ENCODE measurements at regions not wholly inside any gene's neighbourhood (a gene's known extent, or its start where the extent isn't known, plus 50 kb on each side); places are given as distances from the start of the nearest gene placed in this dataset.

GRCh38 chr3:124091716-124092115, 99.8 kb upstream of the ROPN1 start:
- DNase-seq, result no peak
- BruUV-seq (replicated peaks), result no TSS peak

GRCh38 chr3:124092811-124093210, 100.9 kb upstream of the ROPN1 start:
- ChIA-PET POLR2A (ENCODE audit: unreplicated experiment) (no interaction called here), CTCF (no interaction called here)
- no peak for DNase-seq
- Histone ChIP-seq H2AFZ (no peak overlapping the region), H3F3A (ENCODE audit: insufficient read depth, low read depth) (no peaks in the 10 kb centered on the region), H3K4me3 (no peak overlapping the region), H3K4me1 (replicated peaks; ENCODE audit: insufficient read depth) (no peaks in the 10 kb centered on the region), H3K27me3 (ENCODE audit: insufficient read depth, low read depth) (peaks cover 80% of the 10 kb centered on the region), H3K79me2 (ENCODE audit: low read depth) (no peaks in the 10 kb centered on the region), H4K20me1 (ENCODE audit: insufficient read depth) (no peaks in the 10 kb centered on the region), H3K9me2 (ENCODE audit: insufficient read depth) (no peaks in the 10 kb centered on the region), H3K36me3 (ENCODE audit: low read depth) (no peaks in the 10 kb centered on the region), H3K27ac (no peak overlapping the region), H3K9me3 (ENCODE audit: insufficient read depth, low read depth) (no peaks in the 10 kb centered on the region), H3K4me2 (no peak overlapping the region)
- TF ChIP-seq EZH2 (IDR thresholded peaks at IDR 0.05; ENCODE audit: low read depth), result no peak
- no peak for TF ChIP-seq CTCF (conservative IDR thresholded peaks at IDR 0.05)
- intact Hi-C loops (cut with micrococcal nuclease; ENCODE audit: unreplicated experiment), result no loop called here
- BruUV-seq (replicated peaks), result no TSS peak

More at GRCh38 chr3:124091716-124092115, 99.8 kb upstream of the ROPN1 start:
- H2AFZ ChIP-seq, result no peak overlapping the region
- no peaks in the 10 kb centered on the region for H3K9me3 ChIP-seq (ENCODE audit: insufficient read depth, low read depth)
- intact Hi-C loops (cut with micrococcal nuclease; ENCODE audit: unreplicated experiment), result no loop called here
- no peak overlapping the region for H3K27ac ChIP-seq
- no peak for TF ChIP-seq EZH2 (IDR thresholded peaks at IDR 0.05; ENCODE audit: low read depth)
- no peaks in the 10 kb centered on the region for H3K4me1 ChIP-seq (replicated peaks; ENCODE audit: insufficient read depth)
- H3K36me3 ChIP-seq (ENCODE audit: low read depth), result no peaks in the 10 kb centered on the region
- POLR2A ChIA-PET (ENCODE audit: unreplicated experiment), result no interaction called here
- peaks cover 69% of the 10 kb centered on the region for H3K27me3 ChIP-seq (ENCODE audit: insufficient read depth, low read depth)
- no peak overlapping the region for H3K4me2 ChIP-seq
- H3K9me2 ChIP-seq (ENCODE audit: insufficient read depth), result no peaks in the 10 kb centered on the region
- no peak overlapping the region for H3K4me3 ChIP-seq
- no peaks in the 10 kb centered on the region for H3F3A ChIP-seq (ENCODE audit: insufficient read depth, low read depth)
- no peaks in the 10 kb centered on the region for H3K79me2 ChIP-seq (ENCODE audit: low read depth)
- no peaks in the 10 kb centered on the region for H4K20me1 ChIP-seq (ENCODE audit: insufficient read depth)
- CTCF ChIA-PET, result no interaction called here

GRCh38 chr3:124094496-124094895, 102.6 kb upstream of the ROPN1 start:
- Histone ChIP-seq H3F3A (ENCODE audit: insufficient read depth, low read depth) (no peaks in the 10 kb centered on the region), H3K27me3 (ENCODE audit: insufficient read depth, low read depth) (peaks cover 91% of the 10 kb centered on the region), H3K36me3 (ENCODE audit: low read depth) (no peaks in the 10 kb centered on the region), H4K20me1 (ENCODE audit: insufficient read depth) (no peaks in the 10 kb centered on the region), H3K79me2 (ENCODE audit: low read depth) (no peaks in the 10 kb centered on the region), H2AFZ (no peak overlapping the region), H3K4me2 (no peak overlapping the region), H3K9me2 (ENCODE audit: insufficient read depth) (no peaks in the 10 kb centered on the region), H3K4me3 (no peak overlapping the region), H3K27ac (no peak overlapping the region), H3K4me1 (replicated peaks; ENCODE audit: insufficient read depth) (no peaks in the 10 kb centered on the region), H3K9me3 (ENCODE audit: insufficient read depth, low read depth) (no peaks in the 10 kb centered on the region)
- POLR2A ChIA-PET (ENCODE audit: unreplicated experiment), result no interaction called here
- TF ChIP-seq EZH2 (IDR thresholded peaks at IDR 0.05; ENCODE audit: low read depth) (no peak), CTCF (conservative IDR thresholded peaks at IDR 0.05) (no peak)
- intact Hi-C loops (cut with micrococcal nuclease; ENCODE audit: unreplicated experiment), result no loop called here
- DNase-seq, result no peak
- BruUV-seq (replicated peaks), result no TSS peak
- CTCF ChIA-PET, result no interaction called here

GRCh38 chr3:124097362-124098131, 105.6 kb upstream of the ROPN1 start:
- no peak for TF ChIP-seq EZH2 (IDR thresholded peaks at IDR 0.05; ENCODE audit: low read depth)
- no peak for TF ChIP-seq CTCF (conservative IDR thresholded peaks at IDR 0.05)
- no peak overlapping the region for H3K27ac ChIP-seq
- peaks cover 95% of the 10 kb centered on the region for H3K27me3 ChIP-seq (ENCODE audit: insufficient read depth, low read depth)

More at GRCh38 chr3:124097362-124098131, 105.6 kb upstream of the ROPN1 start:
- intact Hi-C loops (cut with micrococcal nuclease; ENCODE audit: unreplicated experiment), result no loop called here
- DNase-seq, result no peak
- H2AFZ ChIP-seq, result no peak overlapping the region
- H4K20me1 ChIP-seq (ENCODE audit: insufficient read depth), result no peaks in the 10 kb centered on the region
- H3K4me1 ChIP-seq (replicated peaks; ENCODE audit: insufficient read depth), result no peaks in the 10 kb centered on the region
- no peaks in the 10 kb centered on the region for H3K36me3 ChIP-seq (ENCODE audit: low read depth)
- no peaks in the 10 kb centered on the region for H3K9me2 ChIP-seq (ENCODE audit: insufficient read depth)
- H3F3A ChIP-seq (ENCODE audit: insufficient read depth, low read depth), result no peaks in the 10 kb centered on the region
- ChIA-PET CTCF (no interaction called here), POLR2A (ENCODE audit: unreplicated experiment) (no interaction called here)
- BruUV-seq (replicated peaks), result no TSS peak
- H3K79me2 ChIP-seq (ENCODE audit: low read depth), result no peaks in the 10 kb centered on the region
- H3K4me2 ChIP-seq, result no peak overlapping the region
- H3K9me3 ChIP-seq (ENCODE audit: insufficient read depth, low read depth), result no peaks in the 10 kb centered on the region
- H3K4me3 ChIP-seq, result no peak overlapping the region
